ENCODE measurements at regions not wholly inside any gene's neighbourhood (a gene's known extent, or its start where the extent isn't known, plus 50 kb on each side); places are given as distances from the start of the nearest gene placed in this dataset.

- Histone ChIP-seq H3K4me1 (ENCODE audit: control insufficient read depth, insufficient read depth, low read length) (no peaks in the 10 kb centered on the region), H3K27me3 (ENCODE audit: control insufficient read depth, insufficient read depth, low read length) (no peaks in the 10 kb centered on the region), H2BK5ac (ENCODE audit: low read depth, low read length, poor library complexity, severe bottlenecking) (no peak overlapping the region), H3K27ac (ENCODE audit: insufficient read depth, low read length) (no peak overlapping the region), H4K8ac (ENCODE audit: low read depth in 2 of 2, low read length in 2 of 2) (no peak overlapping the region), H2BK20ac (ENCODE audit: low read depth, low read length) (no peak overlapping the region), H4K20me1 (ENCODE audit: insufficient read depth, low read length) (no peaks in the 10 kb centered on the region), H2BK15ac (ENCODE audit: low read depth, low read length) (no peak overlapping the region), H3K9ac (ENCODE audit: low read depth, low read length) (no peak overlapping the region), H4K5ac (ENCODE audit: low read depth, low read length) (no peak overlapping the region), H3K18ac (ENCODE audit: low read depth, low read length) (no peak overlapping the region), H3K23ac (ENCODE audit: low read depth, low read length) (no peak overlapping the region), H2AK9ac (replicated peaks; ENCODE audit: low read depth, low read length, poor library complexity) (no peak overlapping the region), H3K14ac (replicated peaks; ENCODE audit: low read depth, low read length) (no peak overlapping the region), H3K56ac (ENCODE audit: extremely low read depth, insufficient read depth, low read length) (no peak overlapping the region), H4K91ac (ENCODE audit: insufficient read depth, low read depth, low read length) (no peak overlapping the region), H3K4ac (ENCODE audit: low read depth, low read length) (no peak overlapping the region), H2AFZ (replicated peaks; ENCODE audit: low read length, poor library complexity) (no peak overlapping the region), H2BK120ac (ENCODE audit: low read depth, low read length) (no peak overlapping the region), H3K79me1 (ENCODE audit: low read depth in 1 of 2, low read length in 2 of 2) (no peaks in the 10 kb centered on the region), H3K36me3 (ENCODE audit: control insufficient read depth, insufficient read depth, low read length) (no peaks in the 10 kb centered on the region), H3K4me3 (ENCODE audit: insufficient read depth, low read depth, low read length) (no peak overlapping the region), H3K9me3 (ENCODE audit: control insufficient read depth, insufficient read depth, low read length) (no peaks in the 10 kb centered on the region), H2AK5ac (ENCODE audit: low read depth, low read length) (no peak overlapping the region), H3K4me2 (ENCODE audit: low read depth, low read length) (no peak overlapping the region), H3K9me1 (ENCODE audit: insufficient read depth, low read length) (no peaks in the 10 kb centered on the region)
- ChIA-PET CTCF (no interaction called here), POLR2A (ENCODE audit: unreplicated experiment) (no interaction called here)
- dilution Hi-C loops (cut with HindIII; ENCODE audit: low sequenced_read_pairs, unreplicated experiment), result no loop called here
- BruUV-seq (replicated peaks), result no TSS peak
- intact Hi-C loops (cut with micrococcal nuclease), result no loop called here
- in situ Hi-C loops (cut with MboI; ENCODE audit: low sequenced_read_pairs), result no loop called here
- ATAC-seq (ENCODE audit: low read depth), result no peak
- TF ChIP-seq RAD21 (IDR thresholded peaks at IDR 0.05; ENCODE audit: low read length) (no peak), FOS (IDR thresholded peaks at IDR 0.05; ENCODE audit: low read depth, low read length) (no peak), SMC3 (IDR thresholded peaks at IDR 0.05; ENCODE audit: low read depth, low read length) (no peak), CTCF (conservative IDR thresholded peaks at IDR 0.05; ENCODE audit: low read depth, low read length) (no peak), MAZ (IDR thresholded peaks at IDR 0.05; ENCODE audit: borderline replicate concordance, low read depth, low read length) (no peak), RFX5 (IDR thresholded peaks at IDR 0.05; ENCODE audit: low read depth, low read length) (no peak), MXI1 (IDR thresholded peaks at IDR 0.05; ENCODE audit: borderline replicate concordance, low read depth, low read length) (no peak), RCOR1 (IDR thresholded peaks at IDR 0.05; ENCODE audit: insufficient replicate concordance, low read length) (no peak), NFE2L2 (IDR thresholded peaks at IDR 0.05; ENCODE audit: low read depth, low read length) (no peak), MAFK (IDR thresholded peaks at IDR 0.05; ENCODE audit: low read depth, low read length) (no peak)
- TF ChIP-seq, protein P1, sequence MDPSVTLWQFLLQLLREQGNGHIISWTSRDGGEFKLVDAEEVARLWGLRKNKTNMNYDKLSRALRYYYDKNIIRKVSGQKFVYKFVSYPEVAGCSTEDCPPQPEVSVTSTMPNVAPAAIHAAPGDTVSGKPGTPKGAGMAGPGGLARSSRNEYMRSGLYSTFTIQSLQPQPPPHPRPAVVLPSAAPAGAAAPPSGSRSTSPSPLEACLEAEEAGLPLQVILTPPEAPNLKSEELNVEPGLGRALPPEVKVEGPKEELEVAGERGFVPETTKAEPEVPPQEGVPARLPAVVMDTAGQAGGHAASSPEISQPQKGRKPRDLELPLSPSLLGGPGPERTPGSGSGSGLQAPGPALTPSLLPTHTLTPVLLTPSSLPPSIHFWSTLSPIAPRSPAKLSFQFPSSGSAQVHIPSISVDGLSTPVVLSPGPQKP (IDR thresholded peaks at IDR 0.05; ENCODE audit: borderline replicate concordance, low read depth, low read length), result no peak
- DNase-seq, result no peak
These were observed 292.3 kb downstream of the MAN2A1 start for GRCh38 chr5:109981979-109982378.

All from IMR-90 (cell line).